Left ventricle myocardium inferior (tissue), 1 donor: ENCODE measurements at regions not wholly inside any gene's neighbourhood (a gene's known extent, or its start where the extent isn't known, plus 50 kb on each side); places are given as distances from the start of the nearest gene placed in this dataset.

ENCODE experiments used
- DNase-seq: peaks from one replicate; pipeline ENCODE4 v3.0.0-alpha.2; 2020
- H3K27ac ChIP-seq: fragments of 200-600 bp; replicated peaks from 2 replicates; pipeline ENCODE4 v1.8.0; 2021
- H3K27me3 ChIP-seq: fragments of 200-600 bp; 2 replicates; pipeline ENCODE4 v1.8.0; 2021; ENCODE audit warnings: low read depth
- H3K36me3 ChIP-seq: fragments of 200-600 bp; 2 replicates; pipeline ENCODE4 v1.8.0; 2021
- H3K4me1 ChIP-seq: fragments of 200-600 bp; 2 replicates; pipeline ENCODE4 v1.8.0; 2021
- H3K4me3 ChIP-seq: fragments of 200-600 bp; 2 replicates; pipeline ENCODE4 v1.8.0; 2021; ENCODE audit warnings: mild to moderate bottlenecking, moderate library complexity
- H3K9me3 ChIP-seq: fragments of 200-600 bp; replicated peaks from 2 replicates; pipeline ENCODE4 v1.8.0; 2021
- CTCF ChIP-seq: fragments of 200-600 bp; IDR thresholded peaks from 2 replicates; pipeline ENCODE4 v1.8.0; 2021; ENCODE audit warnings: antibody characterized with exemption, mild to moderate bottlenecking, borderline replicate concordance
- intact Hi-C: fragments of 100-400 bp; cut with micrococcal nuclease; formaldehyde crosslinking; loops from one replicate; pipeline ENCODE4 v1.11.0; 2022
- donor health status: DM: no; HTN: yes; CAD: no; lungs with severe emphysema.

DNA sequence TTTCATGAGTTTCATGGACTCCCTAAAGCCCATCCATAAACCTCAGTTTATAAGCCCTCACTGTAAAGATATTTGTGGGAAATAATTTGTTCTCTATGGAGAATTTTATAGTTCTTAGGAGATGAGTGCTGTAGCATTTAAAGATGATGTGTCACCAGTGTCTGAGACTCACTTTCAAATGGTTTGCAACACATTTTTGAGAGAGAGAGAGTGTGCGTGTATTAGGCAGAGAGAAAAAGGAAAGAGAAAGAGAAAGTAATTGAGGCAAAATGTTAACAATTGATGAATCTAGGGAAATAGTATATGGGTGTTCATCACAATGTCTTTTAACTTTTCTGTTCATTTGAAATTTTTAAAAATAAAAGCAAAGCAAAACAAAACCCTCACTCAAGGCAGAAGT, 479.0 kb downstream of the ZSWIM6 start:
- no peak for DNase-seq
- no peak overlapping the region for H3K27ac ChIP-seq
- no peak for TF ChIP-seq CTCF
- H3K36me3 ChIP-seq: no peaks in the 10 kb centered on the region
- H3K4me3 ChIP-seq: no peak overlapping the region
- H3K9me3 ChIP-seq: no peaks in the 10 kb centered on the region
- H3K4me1 ChIP-seq: no peaks in the 10 kb centered on the region
- intact Hi-C loops: no loop called here
- peaks cover 51% of the 10 kb centered on the region for H3K27me3 ChIP-seq

- no peaks in the 10 kb centered on the region for H3K9me3 ChIP-seq
- no peak for TF ChIP-seq CTCF
- H3K4me1 ChIP-seq: peaks cover 7% of the 10 kb centered on the region
- no peaks in the 10 kb centered on the region for H3K36me3 ChIP-seq
- H3K4me3 ChIP-seq: no peak overlapping the region
- H3K27me3 ChIP-seq: peaks cover 53% of the 10 kb centered on the region
- intact Hi-C loops: no loop called here
- DNase-seq: no peak
- H3K27ac ChIP-seq: no peak overlapping the region
Measured at GRCh38 chr5:61813361-61813760, 481.3 kb downstream of the ZSWIM6 start.

- H3K9me3 ChIP-seq: no peaks in the 10 kb centered on the region
- H3K4me3 ChIP-seq: no peak overlapping the region
- DNase-seq: no peak
- H3K27me3 ChIP-seq: peaks cover 51% of the 10 kb centered on the region
- intact Hi-C loops: no loop called here
- TF ChIP-seq CTCF: no peak
- H3K36me3 ChIP-seq: no peaks in the 10 kb centered on the region
- peaks cover 7% of the 10 kb centered on the region for H3K4me1 ChIP-seq
- H3K27ac ChIP-seq: no peak overlapping the region
Measured at GRCh38 chr5:61815339-61815738, 483.3 kb downstream of the ZSWIM6 start.

- TF ChIP-seq CTCF: no peak
- H3K9me3 ChIP-seq: no peaks in the 10 kb centered on the region
- peaks cover 7% of the 10 kb centered on the region for H3K4me1 ChIP-seq
- no peak for DNase-seq
- intact Hi-C loops: no loop called here
- no peak overlapping the region for H3K4me3 ChIP-seq
- H3K27me3 ChIP-seq: peaks cover 50% of the 10 kb centered on the region
- H3K36me3 ChIP-seq: no peaks in the 10 kb centered on the region
- H3K27ac ChIP-seq: no peak overlapping the region
Measured at GRCh38 chr5:61816146-61816545, 484.1 kb downstream of the ZSWIM6 start.

DNA sequence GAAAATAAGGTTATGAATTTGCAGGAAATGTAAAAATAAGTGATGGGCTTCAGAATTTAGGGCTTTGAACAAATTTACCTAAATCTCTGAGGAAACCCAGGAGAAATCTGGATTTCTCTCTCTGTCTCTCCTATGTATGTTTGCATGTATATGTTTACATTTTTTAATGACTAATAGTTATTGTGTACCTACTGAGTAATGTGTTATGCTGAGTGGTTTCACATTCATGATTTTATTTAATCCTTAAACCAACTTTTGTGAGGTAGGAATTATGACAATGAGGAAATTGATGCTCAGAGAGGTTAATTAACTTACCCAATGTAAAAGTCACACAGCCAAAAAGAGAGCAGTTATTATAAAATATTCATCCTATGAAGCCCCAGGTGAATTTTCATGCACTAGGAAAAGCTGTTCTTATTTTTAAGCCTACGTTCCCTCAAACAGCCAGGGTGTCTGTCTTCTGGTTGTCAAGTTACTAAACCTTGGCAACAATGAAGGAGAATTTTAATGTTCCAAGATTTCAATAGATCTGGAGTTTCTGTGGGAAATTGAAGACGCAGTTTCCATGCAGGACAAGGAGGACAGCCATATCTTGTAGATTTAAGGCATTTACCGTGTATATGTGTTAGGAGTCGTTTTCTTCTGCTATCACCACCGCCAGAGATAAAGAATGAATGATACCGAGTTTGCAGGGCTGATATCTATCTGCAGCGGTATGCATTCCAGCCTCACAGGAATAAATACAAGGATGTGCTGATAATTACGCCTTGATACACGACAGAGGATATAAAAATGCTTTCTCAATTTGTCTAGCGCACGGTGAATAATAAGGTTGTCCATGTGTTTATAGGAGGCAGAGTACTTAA, 484.8 kb downstream of the ZSWIM6 start:
- peaks cover 44% of the 10 kb centered on the region for H3K27me3 ChIP-seq
- H3K27ac ChIP-seq: no peak overlapping the region
- TF ChIP-seq CTCF: no peak
- no peaks in the 10 kb centered on the region for H3K9me3 ChIP-seq
- intact Hi-C loops: no loop called here
- H3K36me3 ChIP-seq: no peaks in the 10 kb centered on the region
- peaks cover 7% of the 10 kb centered on the region for H3K4me1 ChIP-seq
- no peak overlapping the region for H3K4me3 ChIP-seq
- DNase-seq: no peak
